ENCODE measurements at regions not wholly inside any gene's neighbourhood (a gene's known extent, or its start where the extent isn't known, plus 50 kb on each side); places are given as distances from the start of the nearest gene placed in this dataset.
A peak's percentile ranks its signal among the peaks of the same experiment; 100 is the strongest.
"Not testable (repeated sequence)": the region's sequence is repeated elsewhere in the genome, so short reads cannot be mapped to it uniquely, and the experiment has no call there.

DNA sequence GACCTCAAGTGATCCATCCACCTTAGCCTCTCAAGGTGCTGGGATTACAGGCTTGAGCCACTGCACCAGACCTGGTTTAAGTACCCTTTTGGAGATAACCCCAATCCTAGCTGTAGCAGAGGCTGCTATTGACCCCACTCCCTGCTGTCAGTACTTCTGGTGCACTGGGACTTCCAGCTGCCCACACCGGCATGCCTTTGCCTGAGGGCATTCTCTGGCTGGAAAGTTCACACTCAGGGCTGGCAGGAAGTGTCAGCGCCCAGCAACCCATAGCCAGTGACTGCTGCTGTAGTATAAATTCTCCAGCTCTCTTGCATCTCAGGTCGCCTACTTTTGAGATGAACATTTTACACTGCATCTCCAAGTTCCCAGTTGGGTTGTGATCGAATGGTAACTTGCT is 75.3 kb downstream of the UTRN start:
- DNase-seq = no peak

DNA sequence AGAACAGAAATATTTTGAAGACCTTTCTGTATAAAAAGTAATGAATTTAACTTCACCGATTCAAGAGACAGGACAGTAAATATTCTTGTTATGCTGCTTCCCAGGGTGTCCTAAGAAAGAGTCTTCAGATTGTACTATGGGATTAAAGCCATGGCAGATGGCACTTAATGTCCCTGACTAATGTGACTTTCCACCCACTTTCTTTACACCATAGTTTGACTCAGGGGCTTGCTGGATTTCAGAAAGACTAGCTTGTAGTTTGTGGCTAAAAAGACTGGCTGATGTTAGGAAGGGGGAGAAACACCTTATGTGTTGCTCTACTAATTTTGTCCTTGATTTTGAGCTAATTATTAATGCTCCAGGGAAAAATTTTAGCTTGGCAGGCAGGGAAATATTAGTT is 75.9 kb downstream of the UTRN start:
- DNase-seq = peak; percentile 62

DNA sequence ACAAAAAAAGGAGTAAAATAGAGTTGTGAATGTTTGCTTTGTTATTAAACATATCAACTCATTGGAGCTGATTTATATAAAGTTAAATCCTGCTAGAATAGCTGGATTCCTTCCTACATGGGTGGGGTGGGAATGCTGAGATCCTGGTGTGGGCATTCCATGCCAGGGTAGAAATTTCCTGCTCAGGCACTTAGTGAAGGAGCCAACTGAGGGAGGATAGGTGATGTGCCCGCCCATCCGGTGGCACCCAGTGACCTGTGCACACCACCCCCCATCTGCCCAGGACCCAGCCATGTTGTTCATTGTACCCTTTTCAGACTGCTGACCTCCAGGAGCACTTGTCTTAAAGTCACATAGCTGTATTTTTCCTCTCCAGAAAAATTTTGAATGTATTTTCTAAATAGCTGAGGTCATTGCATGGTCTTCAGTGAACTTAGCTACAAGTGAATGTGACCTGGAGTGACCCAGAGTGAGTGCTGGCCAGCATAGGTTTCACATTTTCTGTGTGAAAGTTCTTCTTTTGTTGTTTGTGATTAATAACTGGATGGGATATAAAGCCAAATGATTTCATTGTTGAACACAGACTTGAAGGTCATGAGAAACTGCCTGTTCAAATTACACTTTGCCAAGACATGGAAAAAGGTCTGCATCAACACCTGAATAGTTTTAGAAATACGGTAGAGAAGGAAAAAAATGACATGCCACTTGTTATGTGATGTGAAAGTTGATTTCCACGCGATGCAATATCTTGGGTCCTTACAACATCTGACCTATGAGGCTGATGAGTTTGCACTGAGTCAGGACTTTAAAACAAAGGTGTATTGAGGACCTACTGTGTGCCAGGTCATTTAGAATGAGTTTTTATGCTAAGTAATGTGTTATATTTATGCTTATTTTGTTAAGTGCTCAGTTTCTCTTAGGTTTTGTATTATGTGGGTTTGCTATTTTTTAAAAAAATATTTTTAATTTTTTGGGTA is 77.2 kb downstream of the UTRN start:
- peak; percentile 85 for DNase-seq

DNA sequence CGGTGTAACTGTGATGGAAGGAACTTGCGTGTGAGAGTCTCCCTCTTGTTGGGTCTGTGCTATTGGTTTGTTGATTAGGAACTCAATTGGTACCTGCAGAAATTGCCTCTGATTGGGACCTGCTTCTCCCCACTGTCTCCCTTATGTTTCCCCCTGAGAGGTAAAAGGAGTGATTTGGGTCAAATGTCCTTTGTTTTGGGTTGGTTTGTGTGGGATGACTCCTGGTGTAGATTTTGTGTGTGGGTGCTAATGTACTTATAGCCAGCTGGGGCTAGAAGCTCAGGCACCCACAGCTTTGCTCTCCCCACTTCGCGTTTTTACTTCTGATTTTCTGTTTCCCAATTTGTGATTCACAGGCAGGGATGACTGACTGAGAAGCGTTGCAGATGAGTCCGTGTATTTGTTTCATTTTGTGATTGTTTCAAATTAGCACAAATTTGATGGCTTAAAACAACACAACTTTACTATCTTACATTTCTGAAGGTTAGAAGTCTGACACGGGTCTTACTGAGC is 79.1 kb downstream of the UTRN start:
- DNase-seq = peak; percentile 88

DNA sequence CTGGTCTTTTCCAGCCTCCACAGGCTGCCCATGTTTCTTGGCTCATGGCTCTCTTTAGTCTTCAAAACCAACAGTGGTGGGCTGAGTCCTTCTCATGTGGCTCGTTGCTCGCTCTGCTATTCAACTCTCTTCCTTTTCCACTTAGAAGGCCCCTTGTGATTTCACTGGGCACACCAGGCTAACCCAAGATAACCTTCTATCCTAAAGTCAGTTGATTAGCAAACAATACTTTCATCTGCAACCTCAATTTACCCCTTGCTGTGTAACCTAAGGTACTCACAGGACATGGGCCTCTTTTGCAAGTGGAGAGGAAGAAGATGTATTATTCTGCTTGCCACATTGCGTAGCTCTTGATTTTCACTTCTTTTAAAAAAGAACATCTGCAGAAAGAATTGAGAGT is 79.6 kb downstream of the UTRN start:
- peak; percentile 57 for DNase-seq

DNA sequence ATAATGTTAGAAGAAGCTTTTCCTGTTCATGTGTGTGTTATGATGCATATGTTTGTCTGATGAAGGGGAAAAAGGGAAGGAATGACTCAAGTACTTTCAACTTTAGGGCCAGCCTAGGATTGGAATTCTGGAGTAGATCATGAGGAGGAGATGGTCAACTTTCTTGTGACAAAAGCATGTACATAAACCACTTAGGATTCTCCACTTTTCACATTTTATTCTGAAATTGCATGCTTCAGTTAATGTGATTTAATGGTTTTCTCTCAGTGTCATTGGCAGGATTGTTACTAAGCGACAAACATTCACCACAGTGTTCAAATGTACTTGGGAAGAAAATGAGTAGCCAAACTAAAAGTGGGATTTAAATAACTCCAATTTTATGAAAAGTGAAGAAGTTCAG is 80.1 kb downstream of the UTRN start:
- peak; percentile 72 for DNase-seq

DNA sequence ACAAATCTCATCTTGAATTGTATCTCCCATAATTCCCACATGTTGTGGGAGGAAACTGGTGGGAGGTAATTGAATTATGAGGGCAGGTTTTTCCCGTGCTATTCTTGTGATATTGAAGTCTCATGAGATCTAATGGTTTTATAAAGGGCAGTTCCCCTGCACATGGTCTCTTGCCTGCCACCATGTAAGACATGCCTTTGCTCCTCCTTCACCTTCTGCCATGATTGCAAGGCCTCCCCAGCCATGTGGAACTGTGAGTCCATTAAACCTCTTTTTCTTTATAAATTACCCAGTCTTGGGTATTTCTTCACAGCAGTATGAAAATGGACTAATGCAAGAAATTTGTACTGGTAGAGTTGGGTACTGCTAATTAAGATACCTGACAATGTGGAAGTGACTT is 84.6 kb downstream of the UTRN start:
- not testable (repeated sequence) for DNase-seq

DNA sequence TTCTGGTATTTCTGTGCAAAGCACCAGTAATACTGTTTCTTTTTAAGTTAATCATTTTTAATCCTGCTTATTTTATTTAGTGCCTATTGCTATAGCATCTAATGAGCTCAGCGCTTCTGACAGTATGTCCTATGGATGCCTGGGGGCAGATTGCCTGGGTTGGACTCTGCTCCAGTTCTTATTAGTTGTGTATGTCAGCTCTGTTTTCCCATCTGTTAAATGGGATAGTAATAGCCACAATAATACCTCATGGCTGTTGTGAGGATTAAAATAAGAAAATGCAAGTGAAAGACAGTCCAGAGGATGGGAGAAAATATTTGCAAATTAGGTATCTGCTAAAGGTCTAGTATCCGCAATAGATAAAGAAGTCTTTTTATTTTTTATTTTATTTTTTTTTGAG is 87.0 kb downstream of the UTRN start:
- DNase-seq = no peak

DNA sequence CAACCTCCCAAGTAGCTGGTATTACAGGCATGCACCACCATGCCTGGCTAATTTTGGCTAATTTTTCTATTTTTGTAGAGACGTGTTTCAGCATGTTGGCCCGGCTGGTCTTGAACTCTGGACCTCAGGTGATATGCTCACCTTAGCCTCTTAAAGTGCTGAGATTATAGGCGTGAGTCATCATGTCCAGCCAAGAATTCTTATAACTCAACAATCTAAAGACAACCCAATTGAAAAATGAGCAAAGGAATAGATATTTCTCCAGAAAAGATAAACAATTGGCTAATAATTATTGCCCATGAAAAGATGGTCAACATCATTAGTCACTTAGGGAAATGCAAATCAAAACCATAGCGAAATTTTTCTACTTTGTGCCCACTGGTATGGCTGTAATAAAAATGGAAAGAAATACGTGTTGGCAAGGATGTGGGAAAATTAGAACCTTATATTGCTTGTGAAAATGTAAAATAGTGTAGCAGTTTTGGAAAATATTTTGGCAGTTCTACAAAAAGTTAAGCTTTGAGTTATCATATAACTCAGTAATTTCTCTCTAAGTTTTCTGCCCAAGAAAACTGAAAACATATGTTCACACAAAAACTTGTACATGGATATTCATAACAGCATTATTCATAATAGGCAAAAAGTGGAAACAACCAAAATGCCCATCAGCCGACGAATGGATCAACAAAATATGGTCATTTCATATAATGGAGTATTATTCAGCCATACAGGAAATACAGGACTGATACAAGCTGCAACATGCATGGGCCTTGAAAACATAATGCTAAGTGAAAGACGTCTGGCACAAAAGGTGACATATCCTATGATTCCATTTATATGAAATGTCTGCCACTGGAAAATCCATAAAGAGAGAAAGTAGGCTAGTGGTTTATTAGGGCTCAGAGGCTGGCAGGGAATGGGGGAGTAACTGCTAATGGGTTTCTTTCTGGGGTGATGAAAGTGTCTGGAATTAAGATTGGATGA is 87.8 kb downstream of the UTRN start:
- DNase-seq = no peak

DNA sequence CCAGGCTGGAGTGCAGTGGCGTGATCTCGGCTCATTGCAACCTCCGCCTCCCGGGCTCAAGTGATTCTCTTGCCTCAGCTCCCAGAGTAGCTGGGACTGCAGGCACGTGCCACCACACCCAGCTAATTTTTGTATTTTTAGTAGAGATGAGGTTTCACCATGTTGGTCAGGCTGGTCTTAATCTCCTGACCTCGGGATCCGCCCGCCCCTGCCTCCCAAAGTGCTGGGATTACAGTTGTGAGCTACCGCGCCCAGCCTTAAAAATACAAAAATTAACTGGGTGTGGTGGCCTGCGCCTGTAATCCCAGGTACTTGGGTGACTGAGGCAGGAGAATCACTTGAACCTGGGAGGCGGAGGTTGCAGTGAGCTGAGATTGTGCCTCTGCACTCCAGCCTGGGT is 89.4 kb downstream of the UTRN start:
- not testable (repeated sequence) for DNase-seq

DNA sequence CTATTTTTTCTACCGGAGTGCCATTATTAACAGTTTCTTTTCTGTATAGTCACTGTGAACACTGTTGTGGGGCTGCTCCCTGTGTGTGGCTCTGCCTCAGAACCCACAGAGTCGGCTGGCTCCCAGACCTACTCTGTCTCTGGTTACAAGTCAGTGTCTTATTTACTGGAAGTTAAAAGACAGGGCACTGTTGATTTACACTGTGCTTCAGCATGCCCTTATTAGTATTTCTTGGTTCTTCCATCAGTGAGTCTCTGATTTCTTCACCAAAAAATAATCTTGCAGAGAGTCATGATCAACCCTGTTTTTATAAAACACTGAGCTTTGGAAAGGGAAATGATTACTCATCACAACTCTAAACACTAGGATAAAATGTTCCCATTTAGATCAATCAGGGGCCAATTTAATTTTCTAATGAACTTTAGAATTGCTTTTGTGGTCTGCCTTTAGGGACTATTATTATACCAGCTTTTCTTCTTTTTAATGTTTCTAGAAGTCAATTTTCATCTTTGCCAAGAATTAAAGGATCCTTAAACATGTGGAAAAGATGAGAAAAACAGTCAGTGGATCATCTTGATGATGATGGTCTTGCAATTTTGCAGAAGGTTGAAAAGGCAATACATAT is 92.6 kb downstream of the UTRN start:
- no peak for DNase-seq

DNA sequence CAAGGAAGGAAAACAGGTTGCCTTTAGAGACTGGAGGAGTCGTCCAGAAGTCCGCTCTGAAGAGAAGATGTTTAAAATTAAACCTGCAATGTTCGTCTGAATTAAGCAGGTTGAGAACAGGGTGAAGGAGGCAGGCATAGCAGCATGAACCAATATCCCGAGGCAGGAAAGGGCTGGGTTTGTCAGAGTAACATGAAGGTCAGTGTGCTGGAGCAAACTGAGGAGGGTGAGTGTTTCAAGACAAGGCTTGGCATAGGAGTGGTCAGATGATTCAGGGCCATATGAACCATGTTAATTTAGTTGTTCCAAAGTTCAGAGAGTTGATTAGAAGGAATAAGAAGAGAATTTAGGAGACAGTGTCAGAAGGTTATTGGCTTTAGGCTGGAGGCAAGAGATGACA is 93.3 kb downstream of the UTRN start:
- DNase-seq = no peak

DNA sequence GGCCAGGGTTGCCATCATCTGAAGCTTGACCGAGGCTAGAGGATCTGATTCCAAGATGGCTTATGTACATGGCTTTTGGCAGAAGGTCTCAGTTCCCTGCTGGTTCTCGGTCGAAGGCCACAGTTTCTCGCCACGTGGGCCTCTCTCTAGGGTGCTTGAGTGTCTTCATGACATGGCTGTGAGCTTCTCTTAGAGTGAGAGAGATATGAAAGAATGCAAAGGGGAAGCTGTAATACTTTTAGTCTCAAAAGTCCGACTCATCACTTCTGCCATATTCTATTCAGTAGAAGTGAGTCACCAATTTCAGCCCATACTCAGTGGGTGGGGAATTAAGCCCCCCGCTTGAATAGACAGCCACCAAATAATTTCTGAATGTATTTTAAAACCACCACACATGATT is 94.2 kb downstream of the UTRN start:
- DNase-seq = peak; percentile 56

DNA sequence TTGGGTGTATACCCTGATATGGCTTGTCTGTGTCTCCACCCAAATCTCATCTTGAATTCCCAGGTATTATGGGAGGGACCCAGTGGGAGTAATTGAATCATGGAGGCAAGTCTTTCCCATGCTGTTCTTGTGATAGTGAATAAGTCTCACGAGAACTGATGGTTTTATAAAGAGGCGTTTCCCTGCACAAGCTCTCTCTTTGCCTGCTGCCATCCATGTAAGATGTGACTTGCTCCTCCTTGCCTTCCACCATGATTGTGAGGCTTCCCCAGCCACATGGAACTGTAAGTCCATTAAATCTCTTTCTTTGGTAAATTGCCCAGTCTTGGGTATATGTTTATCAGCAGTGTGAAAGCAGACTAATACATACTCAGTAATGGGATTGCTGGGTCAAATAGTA is 96.4 kb downstream of the UTRN start:
- DNase-seq = not testable (repeated sequence)

DNA sequence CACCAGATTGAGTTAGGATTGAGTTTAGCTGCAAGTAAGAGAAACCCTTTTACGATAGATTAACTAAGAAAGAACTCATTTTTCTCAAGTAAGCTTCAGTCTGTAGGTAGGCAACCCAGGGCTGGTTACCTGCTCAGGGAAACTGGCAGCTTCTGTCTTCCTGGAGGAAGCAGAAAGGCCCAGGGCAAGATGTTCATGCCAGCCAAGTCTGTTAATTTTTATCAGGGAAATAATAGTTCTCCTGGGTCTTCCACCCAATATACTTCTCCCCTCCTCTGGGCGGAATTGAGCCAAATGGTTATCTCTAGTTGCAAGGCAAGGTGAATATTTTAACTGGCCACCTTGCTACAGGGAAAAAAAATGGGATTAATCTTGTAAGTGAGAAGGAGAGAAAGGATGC is 98.2 kb downstream of the UTRN start:
- DNase-seq = no peak

DNA sequence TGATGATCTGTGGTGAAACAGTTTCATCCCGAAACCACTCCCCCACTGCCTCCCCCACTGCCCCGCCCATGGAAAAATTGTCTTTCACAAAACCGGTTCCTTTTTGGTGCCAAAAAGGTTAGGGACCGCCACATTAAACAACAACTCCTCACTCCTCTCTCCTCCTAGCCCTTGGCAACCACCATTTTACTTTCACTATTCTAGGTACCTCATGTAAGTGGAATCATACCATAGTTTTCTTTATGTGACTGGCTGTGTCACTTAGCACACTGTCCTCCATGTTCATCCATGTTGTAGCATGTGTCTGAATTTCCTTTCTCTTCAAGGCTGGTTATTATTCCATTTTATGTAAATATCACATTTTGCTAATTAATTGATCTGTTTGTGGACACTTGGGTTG is 99.3 kb downstream of the UTRN start:
- DNase-seq = no peak

DNA sequence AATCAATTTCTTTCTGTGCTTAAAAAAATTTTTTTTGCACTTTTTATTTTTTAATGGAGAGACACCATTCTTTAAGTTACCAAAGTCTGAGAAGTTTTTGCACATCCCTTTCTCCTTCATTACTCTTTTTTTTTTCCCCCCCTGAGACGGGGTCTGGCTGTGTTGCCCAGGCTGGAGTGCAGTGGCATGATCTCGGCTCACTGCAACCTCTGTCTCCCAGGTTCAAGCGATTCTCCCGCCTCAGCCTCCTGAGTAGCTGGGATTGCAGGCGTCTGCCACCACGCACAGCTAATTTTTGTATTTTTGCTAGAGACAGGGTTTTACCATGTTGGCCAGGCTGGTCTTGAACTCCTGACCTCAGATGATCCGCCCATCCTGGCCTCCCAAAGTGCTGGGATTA is 104.3 kb downstream of the UTRN start:
- not testable (repeated sequence) for DNase-seq

DNA sequence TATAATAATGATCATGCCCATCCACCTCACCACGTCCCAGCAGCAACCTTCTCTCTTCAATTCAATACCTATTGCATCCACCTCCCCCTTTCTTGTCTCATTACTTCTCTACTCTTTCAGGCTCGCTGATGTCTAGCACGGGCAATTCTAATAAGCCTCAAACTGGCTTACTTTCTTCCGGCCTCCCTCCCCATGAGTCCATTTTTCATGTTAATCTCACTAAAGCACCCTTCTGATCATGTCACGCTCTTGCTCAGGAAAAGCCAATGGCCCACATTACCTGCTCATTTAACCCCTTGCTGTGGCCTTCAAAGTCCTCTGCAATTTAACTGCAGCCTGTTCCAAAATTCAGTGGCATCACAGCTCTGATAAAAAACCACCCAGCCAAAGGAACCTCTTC is 105.1 kb downstream of the UTRN start:
- DNase-seq = no peak

DNA sequence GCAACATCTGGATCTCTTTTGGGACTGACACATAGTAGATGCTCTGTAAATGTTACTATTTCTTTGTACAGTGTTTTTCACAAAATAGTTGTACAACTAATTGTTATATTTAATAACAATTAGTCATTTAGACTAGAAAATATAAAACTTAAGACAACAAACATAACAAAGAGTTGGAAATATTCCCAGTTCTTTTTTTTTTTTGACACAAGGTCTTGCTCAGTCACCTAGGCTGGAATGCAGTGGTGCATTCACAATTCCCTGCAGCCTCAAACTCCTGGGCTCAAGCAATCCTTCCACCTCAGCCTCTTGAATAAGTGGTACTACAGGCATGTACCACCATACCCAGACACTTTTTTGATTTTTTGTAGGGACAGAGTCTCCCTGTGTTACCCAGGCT is 105.8 kb downstream of the UTRN start:
- DNase-seq = no peak

DNA sequence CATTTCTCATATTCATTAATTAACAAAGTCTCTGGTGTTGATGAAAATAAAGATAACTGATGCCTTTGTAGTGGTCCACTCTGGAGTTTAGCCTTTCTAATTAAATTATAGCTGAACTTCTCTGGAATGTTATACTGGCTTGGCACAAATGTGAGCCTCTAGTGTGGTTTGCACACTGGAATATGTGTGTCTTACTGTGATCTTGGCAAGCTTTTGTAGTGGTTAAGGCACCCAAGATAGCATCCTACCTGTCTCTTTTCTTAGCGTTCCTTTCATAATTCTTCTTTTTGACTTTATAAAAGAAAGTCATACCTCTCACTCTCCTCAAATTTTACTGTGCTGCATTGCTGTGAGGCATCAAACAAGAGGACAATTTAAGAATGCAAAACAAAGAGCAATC is 107.4 kb downstream of the UTRN start:
- DNase-seq = no peak

DNA sequence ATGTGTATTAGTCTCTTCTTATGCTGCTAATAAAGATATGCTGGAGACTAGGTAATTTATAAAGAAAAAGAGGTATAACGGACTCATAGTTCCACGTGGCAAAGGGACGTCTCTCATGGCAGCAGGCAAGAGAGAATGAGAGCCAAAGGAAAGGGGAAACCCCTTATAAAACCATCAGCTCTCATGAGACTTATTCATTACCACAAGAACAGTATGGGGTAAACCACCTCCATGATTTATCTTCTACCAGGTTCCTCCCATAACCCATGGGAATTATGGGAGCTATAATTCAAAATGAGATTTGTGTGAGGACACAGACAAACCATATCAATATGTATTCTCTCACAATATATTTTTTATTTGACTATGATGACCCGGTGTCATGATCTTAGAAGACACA is 109.1 kb downstream of the UTRN start:
- DNase-seq = no peak

DNA sequence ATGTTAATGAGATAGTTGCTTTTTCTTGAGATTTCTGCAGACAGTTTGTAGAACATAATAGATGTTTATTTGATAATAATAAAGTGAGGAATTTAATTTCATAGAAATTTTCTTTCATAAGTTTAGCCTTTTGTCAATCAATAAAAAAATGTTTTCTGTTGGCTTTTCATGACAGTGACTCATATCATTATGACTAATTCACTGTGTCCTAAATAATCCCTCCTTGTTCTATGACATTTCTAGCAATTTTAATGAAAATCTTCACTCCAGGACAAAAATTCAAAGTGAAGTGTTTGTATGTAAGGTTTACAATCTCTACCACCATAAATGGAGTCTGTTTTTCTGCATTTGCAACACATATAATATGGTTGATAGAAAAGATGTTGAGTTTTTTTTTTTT is 109.9 kb downstream of the UTRN start:
- DNase-seq = peak; percentile 33

DNA sequence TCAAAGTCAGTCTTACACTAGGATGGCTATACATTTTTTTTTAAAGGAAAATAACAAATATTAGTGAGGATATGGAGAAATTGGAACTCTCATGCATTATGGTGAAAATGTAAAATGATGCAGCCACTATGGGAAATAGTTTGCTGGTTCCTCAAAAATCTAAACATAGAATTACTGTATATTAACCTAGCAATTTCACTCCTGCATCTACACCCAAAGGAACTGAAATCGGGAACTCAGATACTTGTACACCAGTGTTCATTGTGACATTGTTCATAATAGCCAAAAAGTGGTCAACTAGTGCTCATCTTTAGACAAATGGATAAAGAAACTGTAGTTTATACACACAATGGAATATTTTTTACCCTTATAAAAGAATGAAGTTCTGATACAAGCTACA is 110.7 kb downstream of the UTRN start:
- peak; percentile 71 for DNase-seq
